ENCODE measurements at regions not wholly inside any gene's neighbourhood (a gene's known extent, or its start where the extent isn't known, plus 50 kb on each side); places are given as distances from the start of the nearest gene placed in this dataset.

DNA sequence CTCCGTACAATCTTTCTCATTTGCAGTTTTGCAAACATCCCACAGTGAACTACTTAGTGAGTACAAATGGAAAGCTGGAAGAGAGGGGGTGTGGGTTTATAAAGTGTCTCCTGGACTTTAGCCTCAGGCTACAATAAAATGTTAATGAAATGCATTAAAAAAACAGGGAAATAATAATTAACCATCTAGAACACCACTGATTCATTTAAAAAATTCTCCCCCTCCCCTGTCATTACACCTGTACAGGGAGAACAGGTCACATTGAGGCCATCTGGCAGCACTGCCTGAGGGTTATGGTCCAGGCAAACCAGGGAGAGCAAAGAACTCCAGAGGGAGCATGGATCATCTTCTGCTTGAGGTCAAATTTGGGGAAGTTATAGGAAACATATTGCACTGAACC is 96.3 kb downstream of the TSPAN8 start:
- TF ChIP-seq GATA2 (IDR thresholded peaks at IDR 0.05; ENCODE audit: low read depth, low read length) (no peak), GATA3 (IDR thresholded peaks at IDR 0.05; ENCODE audit: low read depth, low read length) (no peak)

Data from SH-SY5Y (cell line).